HCT116 (cell line): ENCODE measurements at regions not wholly inside any gene's neighbourhood (a gene's known extent, or its start where the extent isn't known, plus 50 kb on each side); places are given as distances from the start of the nearest gene placed in this dataset.

Experiments
- ATAC-seq: fragments of 200-7000 bp; cut with Tn5 transposase; 2 replicates; pipeline ENCODE4 v1.9.1; 2020; ENCODE audit warnings: mild to moderate bottlenecking, moderate library complexity
- BruUV-seq: library from RNA; stranded (reverse); fragments of 400-500 nt; replicated peaks from 2 replicates; lab custom pipeline; 2021; lab: Mats Ljungman, UMichigan
- CTCF ChIA-PET: fragments of 300-600 bp; sonication (Branson Sonifier 250); formaldehyde crosslinking; loops from one replicate; lab custom pipeline; 2021; ENCODE audit warnings: antibody characterized with exemption; lab: Charles Lee
- POLR2A ChIA-PET: fragments of 300-600, 350-600 bp; sonication (Branson Sonifier 250); formaldehyde crosslinking; loops from one replicate; lab custom pipeline; 2021; ENCODE audit warnings: antibody characterized with exemption; lab: Charles Lee
- RAD21 ChIA-PET, 2 experiments: fragments of 300-600 bp; sonication (Branson Sonifier 250); formaldehyde crosslinking; loops; one replicate each; lab custom pipeline; 2023; ENCODE audit warnings: low total read pairs in 2 of 2; ENCODE audit not compliant: uncharacterized antibody in 2 of 2, unreplicated experiment in 2 of 2, low non-redundant PET in 1 of 2; lab: Charles Lee
- DNase-seq: peaks from one replicate; pipeline ENCODE4 v3.0.0-alpha.2; 2010; ENCODE audit warnings: low read depth, low spot score
- H2AFZ ChIP-seq: fragments of 200-600 bp; shearing (Covaris generic), sonication (generic); 2 replicates; pipeline ENCODE4 v1.6.1; 2017; ENCODE audit warnings: low read depth, mixed run types, mixed read lengths, antibody characterized with exemption, low read length; ENCODE audit not compliant: poor library complexity, severe bottlenecking
- H3K27ac ChIP-seq: 2 replicates; pipeline ENCODE4 v1.5.1; 2012; ENCODE audit warnings: low read depth, low read length
- H3K27me3 ChIP-seq: fragments of 200-600 bp; sonication (generic); 2 replicates; pipeline ENCODE4 v1.6.1; 2016; ENCODE audit warnings: mixed run types, low read length, mixed read lengths; ENCODE audit not compliant: insufficient read depth
- H3K36me3 ChIP-seq, 2 experiments: fragments of 200-500 bp in 1 of 2; fragments of 200-600 bp in 1 of 2; sonication (Bioruptor generic) in 1 of 2; sonication (generic) in 1 of 2; 2 replicates each; pipeline versions ENCODE4 v1.5.1 to v1.6.1; 2014 to 2016; ENCODE audit warnings: low read length in 2 of 2, inconsistent platforms in 1 of 2, mixed read lengths in 1 of 2, mixed run types in 1 of 2; ENCODE audit not compliant: insufficient read depth in 2 of 2, control insufficient read depth in 1 of 2
- H3K4me1 ChIP-seq, 2 experiments: fragments of 200-600 bp in 1 of 2; sonication (generic) in 1 of 2; 2 replicates each; pipeline versions ENCODE4 v1.5.1 to v1.6.1; 2012 to 2017; ENCODE audit warnings: low read length in 2 of 2, inconsistent platforms in 1 of 2, mild to moderate bottlenecking in 1 of 2, mixed read lengths in 1 of 2, mixed run types in 1 of 2, moderate library complexity in 1 of 2; ENCODE audit not compliant: insufficient read depth in 2 of 2, control insufficient read depth in 1 of 2
- H3K4me2 ChIP-seq: fragments of 200-600 bp; sonication (generic); 2 replicates; pipeline ENCODE4 v1.6.1; 2017; ENCODE audit warnings: mixed run types, low read length, mixed read lengths
- H3K4me3 ChIP-seq, 2 experiments: fragments of 200-600 bp in 1 of 2; sonication (generic) in 1 of 2; replicated peaks in 1 of 2; 2 replicates each; pipeline ENCODE4 v1.5.1; 2011 to 2016; ENCODE audit warnings: low read length in 2 of 2, control low read depth in 1 of 2, low read depth in 1 of 2, mild to moderate bottlenecking in 1 of 2, mixed read lengths in 1 of 2, mixed run types in 1 of 2
- H3K79me2 ChIP-seq: fragments of 200-600 bp; sonication (generic); 2 replicates; pipeline ENCODE4 v1.6.1; 2017; ENCODE audit warnings: mild to moderate bottlenecking, mixed run types, low read length, moderate library complexity, mixed read lengths; ENCODE audit not compliant: insufficient read depth
- H3K9ac ChIP-seq: fragments of 200-600 bp; sonication (generic); 2 replicates; pipeline ENCODE4 v1.6.1; 2016; ENCODE audit warnings: low read length, mixed read lengths
- H3K9me2 ChIP-seq: fragments of 200-600 bp; sonication (generic), shearing (Covaris generic); 2 replicates; pipeline ENCODE4 v1.6.1; 2017; ENCODE audit warnings: mixed run types, mild to moderate bottlenecking, moderate library complexity; ENCODE audit not compliant: insufficient read depth
- H3K9me3 ChIP-seq, 2 experiments: fragments of 200-500 bp in 1 of 2; fragments of 200-600 bp in 1 of 2; sonication (Bioruptor generic) in 1 of 2; sonication (generic) in 1 of 2; 2 replicates each; pipeline ENCODE4 v1.6.1; 2014 to 2017; ENCODE audit warnings: low read length in 2 of 2, mixed read lengths in 2 of 2, inconsistent platforms in 1 of 2, low read depth in 1 of 2, mild to moderate bottlenecking in 1 of 2, mixed run types in 1 of 2, moderate library complexity in 1 of 2; ENCODE audit not compliant: control insufficient read depth in 1 of 2, insufficient read depth in 1 of 2
- H4K20me1 ChIP-seq: fragments of 200-600 bp; sonication (generic), shearing (Covaris generic); 2 replicates; pipeline ENCODE4 v1.6.1; 2017; ENCODE audit warnings: mixed run types, mild to moderate bottlenecking, moderate library complexity; ENCODE audit not compliant: insufficient read depth
- CBX3 ChIP-seq: IDR thresholded peaks from 2 replicates; pipeline ENCODE4 v1.6.1; 2012; ENCODE audit warnings: low read depth
- CEBPB ChIP-seq: IDR thresholded peaks from 2 replicates; pipeline ENCODE4 v1.6.1; 2012; ENCODE audit warnings: low read depth
- CTCF ChIP-seq, 3 experiments: fragments of 200-600 bp in 1 of 3; sonication (generic) in 1 of 3; IDR thresholded peaks in 2 of 3; conservative IDR thresholded peaks in 1 of 3; 2 replicates each; pipeline ENCODE4 v1.5.1; 2012 to 2017; ENCODE audit warnings: low read depth in 2 of 3, low read length in 2 of 3, antibody characterized with exemption in 1 of 3, borderline replicate concordance in 1 of 3, control low read depth in 1 of 3, mild to moderate bottlenecking in 1 of 3, mixed read lengths in 1 of 3, mixed run types in 1 of 3, moderate library complexity in 1 of 3; ENCODE audit not compliant: insufficient read depth in 1 of 3
- EGR1 ChIP-seq: IDR thresholded peaks from 2 replicates; pipeline ENCODE4 v1.6.1; 2012; ENCODE audit warnings: low read depth
- ELF1 ChIP-seq: IDR thresholded peaks from 2 replicates; pipeline ENCODE4 v1.6.1; 2012; ENCODE audit warnings: low read depth, borderline replicate concordance
- EZH2 ChIP-seq: fragments of 200-600 bp; sonication (generic); IDR thresholded peaks from 2 replicates; pipeline ENCODE4 v1.6.1; 2017; ENCODE audit warnings: antibody characterized with exemption, mixed run types
- JUND ChIP-seq: IDR thresholded peaks from 2 replicates; pipeline ENCODE4 v1.6.1; 2012
- POLR2A ChIP-seq: IDR thresholded peaks from 2 replicates; pipeline ENCODE4 v1.7.0; 2011; ENCODE audit warnings: borderline replicate concordance; ENCODE audit not compliant: insufficient read depth, insufficient read length; ENCODE audit errors: extremely low read depth
- POLR2AphosphoS5 ChIP-seq: IDR thresholded peaks from 2 replicates; pipeline ENCODE4 v1.6.1; 2011; ENCODE audit warnings: mild to moderate bottlenecking, low read depth, low read length, moderate library complexity
- RAD21 ChIP-seq: IDR thresholded peaks from 2 replicates; pipeline ENCODE4 v1.6.1; 2012; ENCODE audit warnings: low read depth, mild to moderate bottlenecking
- SIN3A ChIP-seq: IDR thresholded peaks from 2 replicates; pipeline ENCODE4 v1.6.1; 2012; ENCODE audit warnings: low read depth
- SP1 ChIP-seq: IDR thresholded peaks from 2 replicates; pipeline ENCODE4 v1.6.1; 2012; ENCODE audit warnings: low read depth
- SRF ChIP-seq: IDR thresholded peaks from 2 replicates; pipeline ENCODE4 v1.6.1; 2012; ENCODE audit warnings: low read depth
- TCF7L2 ChIP-seq: IDR thresholded peaks from 2 replicates; pipeline ENCODE4 v1.7.0; 2011; ENCODE audit warnings: borderline replicate concordance, inconsistent platforms; ENCODE audit not compliant: insufficient read depth, insufficient read length; ENCODE audit errors: extremely low read depth
- YY1 ChIP-seq: IDR thresholded peaks from 2 replicates; pipeline ENCODE4 v1.6.1; 2011; ENCODE audit warnings: low read length, low read depth, moderate library complexity, mild to moderate bottlenecking; ENCODE audit not compliant: insufficient replicate concordance; ENCODE audit errors: extremely low read depth
- ZNF274 ChIP-seq: fragments of 200-500 bp; sonication (Bioruptor generic); IDR thresholded peaks from 2 replicates; pipeline ENCODE4 v1.6.1; 2014; ENCODE audit warnings: mild to moderate bottlenecking, low read depth, low read length, inconsistent platforms
- intact Hi-C: fragments of 100-400 bp; cut with micrococcal nuclease; formaldehyde crosslinking; loops from 2 replicates; pipeline ENCODE4 v1.10.0; 2022
- TF ChIP-seq, protein P1 (sequence below): IDR thresholded peaks from 2 replicates; pipeline ENCODE4 v1.6.1; 2011; ENCODE audit warnings: mild to moderate bottlenecking, low read length, moderate library complexity; ENCODE audit not compliant: insufficient replicate concordance; ENCODE audit errors: extremely low read depth
- TF ChIP-seq, protein P2 (sequence below): IDR thresholded peaks from 2 replicates; pipeline ENCODE4 v1.6.1; 2012
- TF ChIP-seq, protein P3 (sequence below): IDR thresholded peaks from 2 replicates; pipeline ENCODE4 v1.6.1; 2012; ENCODE audit warnings: low read depth

DNA sequence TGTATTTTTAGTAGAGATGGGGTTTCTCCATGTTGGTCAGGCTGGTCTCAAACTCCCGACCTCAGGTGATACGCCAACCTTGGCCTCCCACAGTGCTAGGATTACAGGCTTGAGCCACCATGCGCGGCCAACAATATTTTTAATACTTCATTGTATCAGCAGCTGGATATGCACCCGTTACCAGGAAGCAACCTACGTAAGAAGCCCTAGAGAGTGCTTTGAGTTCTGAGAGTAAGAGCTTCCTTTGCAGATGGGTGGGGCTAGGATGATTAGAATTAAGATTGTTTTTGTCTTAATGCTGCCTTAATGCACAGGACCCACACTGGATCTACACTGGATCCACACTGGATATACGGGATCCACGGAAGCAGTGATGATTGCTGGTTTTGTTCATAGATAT lies 123.9 kb upstream of the ABCA1 start:
- no TSS peak for BruUV-seq
- H4K20me1 ChIP-seq: no peaks in the 10 kb centered on the region
- H3K4me3 ChIP-seq: no peak overlapping the region
- H3K9me3 ChIP-seq: no peaks in the 10 kb centered on the region
- no peak for ATAC-seq
- no peak overlapping the region for H2AFZ ChIP-seq
- ChIA-PET POLR2A (no interaction called here), CTCF (no interaction called here), RAD21 (no interaction called here)
- intact Hi-C loops: no loop called here
- no peaks in the 10 kb centered on the region for H3K79me2 ChIP-seq
- H3K27ac ChIP-seq: no peak overlapping the region
- TF ChIP-seq SIN3A: no peak
- no peak for TF ChIP-seq CEBPB
- TF ChIP-seq TCF7L2: no peak
- TF ChIP-seq, protein P1, sequence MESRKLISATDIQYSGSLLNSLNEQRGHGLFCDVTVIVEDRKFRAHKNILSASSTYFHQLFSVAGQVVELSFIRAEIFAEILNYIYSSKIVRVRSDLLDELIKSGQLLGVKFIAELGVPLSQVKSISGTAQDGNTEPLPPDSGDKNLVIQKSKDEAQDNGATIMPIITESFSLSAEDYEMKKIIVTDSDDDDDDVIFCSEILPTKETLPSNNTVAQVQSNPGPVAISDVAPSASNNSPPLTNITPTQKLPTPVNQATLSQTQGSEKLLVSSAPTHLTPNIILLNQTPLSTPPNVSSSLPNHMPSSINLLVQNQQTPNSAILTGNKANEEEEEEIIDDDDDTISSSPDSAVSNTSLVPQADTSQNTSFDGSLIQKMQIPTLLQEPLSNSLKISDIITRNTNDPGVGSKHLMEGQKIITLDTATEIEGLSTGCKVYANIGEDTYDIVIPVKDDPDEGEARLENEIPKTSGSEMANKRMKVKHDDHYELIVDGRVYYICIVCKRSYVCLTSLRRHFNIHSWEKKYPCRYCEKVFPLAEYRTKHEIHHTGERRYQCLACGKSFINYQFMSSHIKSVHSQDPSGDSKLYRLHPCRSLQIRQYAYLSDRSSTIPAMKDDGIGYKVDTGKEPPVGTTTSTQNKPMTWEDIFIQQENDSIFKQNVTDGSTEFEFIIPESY: no peak
- TF ChIP-seq EGR1: no peak
- TF ChIP-seq POLR2AphosphoS5: no peak
- TF ChIP-seq CTCF (IDR thresholded peaks at IDR 0.05 in 2 of 3, conservative IDR thresholded peaks at IDR 0.05 in 1 of 3; ENCODE audit: borderline replicate concordance in 1 of 3, insufficient read depth in 1 of 3, low read depth in 2 of 3, low read length in 2 of 3): no peak
- TF ChIP-seq, protein P2, sequence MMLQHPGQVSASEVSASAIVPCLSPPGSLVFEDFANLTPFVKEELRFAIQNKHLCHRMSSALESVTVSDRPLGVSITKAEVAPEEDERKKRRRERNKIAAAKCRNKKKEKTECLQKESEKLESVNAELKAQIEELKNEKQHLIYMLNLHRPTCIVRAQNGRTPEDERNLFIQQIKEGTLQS: no peak
- TF ChIP-seq, protein P3, sequence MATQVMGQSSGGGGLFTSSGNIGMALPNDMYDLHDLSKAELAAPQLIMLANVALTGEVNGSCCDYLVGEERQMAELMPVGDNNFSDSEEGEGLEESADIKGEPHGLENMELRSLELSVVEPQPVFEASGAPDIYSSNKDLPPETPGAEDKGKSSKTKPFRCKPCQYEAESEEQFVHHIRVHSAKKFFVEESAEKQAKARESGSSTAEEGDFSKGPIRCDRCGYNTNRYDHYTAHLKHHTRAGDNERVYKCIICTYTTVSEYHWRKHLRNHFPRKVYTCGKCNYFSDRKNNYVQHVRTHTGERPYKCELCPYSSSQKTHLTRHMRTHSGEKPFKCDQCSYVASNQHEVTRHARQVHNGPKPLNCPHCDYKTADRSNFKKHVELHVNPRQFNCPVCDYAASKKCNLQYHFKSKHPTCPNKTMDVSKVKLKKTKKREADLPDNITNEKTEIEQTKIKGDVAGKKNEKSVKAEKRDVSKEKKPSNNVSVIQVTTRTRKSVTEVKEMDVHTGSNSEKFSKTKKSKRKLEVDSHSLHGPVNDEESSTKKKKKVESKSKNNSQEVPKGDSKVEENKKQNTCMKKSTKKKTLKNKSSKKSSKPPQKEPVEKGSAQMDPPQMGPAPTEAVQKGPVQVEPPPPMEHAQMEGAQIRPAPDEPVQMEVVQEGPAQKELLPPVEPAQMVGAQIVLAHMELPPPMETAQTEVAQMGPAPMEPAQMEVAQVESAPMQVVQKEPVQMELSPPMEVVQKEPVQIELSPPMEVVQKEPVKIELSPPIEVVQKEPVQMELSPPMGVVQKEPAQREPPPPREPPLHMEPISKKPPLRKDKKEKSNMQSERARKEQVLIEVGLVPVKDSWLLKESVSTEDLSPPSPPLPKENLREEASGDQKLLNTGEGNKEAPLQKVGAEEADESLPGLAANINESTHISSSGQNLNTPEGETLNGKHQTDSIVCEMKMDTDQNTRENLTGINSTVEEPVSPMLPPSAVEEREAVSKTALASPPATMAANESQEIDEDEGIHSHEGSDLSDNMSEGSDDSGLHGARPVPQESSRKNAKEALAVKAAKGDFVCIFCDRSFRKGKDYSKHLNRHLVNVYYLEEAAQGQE: no peak
- TF ChIP-seq SRF: no peak
- TF ChIP-seq JUND: no peak
- TF ChIP-seq ELF1: no peak
- no peak for TF ChIP-seq RAD21
- TF ChIP-seq POLR2A: no peak
- no peak for TF ChIP-seq EZH2
- no peak for TF ChIP-seq YY1
- no peak for TF ChIP-seq SP1
- no peak for TF ChIP-seq CBX3
- no peak for TF ChIP-seq ZNF274
- TF ChIP-seq, all 23 proteins: peak for 0
- H3K9me2 ChIP-seq: no peaks in the 10 kb centered on the region
- H3K9ac ChIP-seq: no peak overlapping the region
- no peak overlapping the region for H3K4me2 ChIP-seq
- H3K4me1 ChIP-seq: peaks cover 0 to 7% of the 10 kb centered on the region in 2 experiments; a peak in 2 of 4 replicates
- no peak for DNase-seq
- H3K36me3 ChIP-seq: no peaks in the 10 kb centered on the region
- H3K27me3 ChIP-seq: no peaks in the 10 kb centered on the region
